ENCODE measurements at regions not wholly inside any gene's neighbourhood (a gene's known extent, or its start where the extent isn't known, plus 50 kb on each side); places are given as distances from the start of the nearest gene placed in this dataset.

GRCh38 chr3:74564560-74564959 is 49.9 kb downstream of the CNTN3 start:
- no peak for DNase-seq (ENCODE audit: low read depth)

GRCh38 chr3:74562558-74563269 is 51.7 kb downstream of the CNTN3 start:
- DNase-seq (ENCODE audit: low read depth): no peak

- peak; percentile 21 for DNase-seq (ENCODE audit: low read depth)
These were observed 52.6 kb downstream of the CNTN3 start for GRCh38 chr3:74561881-74562280.

GRCh38 chr3:74559261-74559660 is 55.2 kb downstream of the CNTN3 start:
- DNase-seq (ENCODE audit: low read depth): no peak

GRCh38 chr3:74550686-74551085 is 63.8 kb downstream of the CNTN3 start:
- no peak for DNase-seq (ENCODE audit: low read depth)

GRCh38 chr3:74546426-74546825 is 68.0 kb downstream of the CNTN3 start:
- DNase-seq (ENCODE audit: low read depth): peak; percentile 15

GRCh38 chr3:74542441-74542840 is 72.0 kb downstream of the CNTN3 start:
- no peak for DNase-seq (ENCODE audit: low read depth)

- DNase-seq (ENCODE audit: low read depth): no peak
These were observed 74.6 kb downstream of the CNTN3 start for GRCh38 chr3:74539876-74540275.

GRCh38 chr3:74538669-74539068 is 75.8 kb downstream of the CNTN3 start:
- DNase-seq (ENCODE audit: low read depth): no peak

- no peak for DNase-seq (ENCODE audit: low read depth)
These were observed 76.6 kb downstream of the CNTN3 start for GRCh38 chr3:74537857-74538256.

- DNase-seq (ENCODE audit: low read depth): peak; percentile 44
These were observed 77.3 kb downstream of the CNTN3 start for GRCh38 chr3:74537164-74537563.

GRCh38 chr3:74535281-74535680 is 79.2 kb downstream of the CNTN3 start:
- no peak for DNase-seq (ENCODE audit: low read depth)

- DNase-seq (ENCODE audit: low read depth): no peak
These were observed 79.8 kb downstream of the CNTN3 start for GRCh38 chr3:74534611-74535010.

- peak; percentile 33 for DNase-seq (ENCODE audit: low read depth)
These were observed 82.0 kb downstream of the CNTN3 start for GRCh38 chr3:74532446-74532845.

GRCh38 chr3:74531491-74531890 is 83.0 kb downstream of the CNTN3 start:
- DNase-seq (ENCODE audit: low read depth): no peak

- DNase-seq (ENCODE audit: low read depth): no peak
These were observed 85.3 kb downstream of the CNTN3 start for GRCh38 chr3:74529145-74529544.

- no peak for DNase-seq (ENCODE audit: low read depth)
These were observed 86.9 kb downstream of the CNTN3 start for GRCh38 chr3:74527566-74527965.

GRCh38 chr3:74523811-74524210 is 90.6 kb downstream of the CNTN3 start:
- no peak for DNase-seq (ENCODE audit: low read depth)

GRCh38 chr3:74520895-74521294 is 93.6 kb downstream of the CNTN3 start:
- DNase-seq (ENCODE audit: low read depth): no peak

GRCh38 chr3:74518610-74519009 is 95.8 kb downstream of the CNTN3 start:
- no peak for DNase-seq (ENCODE audit: low read depth)

GRCh38 chr3:74516019-74516418 is 98.4 kb downstream of the CNTN3 start:
- no peak for DNase-seq (ENCODE audit: low read depth)

- no peak for DNase-seq (ENCODE audit: low read depth)
These were observed 99.0 kb downstream of the CNTN3 start for GRCh38 chr3:74515451-74515850.

GRCh38 chr3:74511078-74511477 is 103.4 kb downstream of the CNTN3 start:
- no peak for DNase-seq (ENCODE audit: low read depth)

GRCh38 chr3:74510261-74510818 is 104.1 kb downstream of the CNTN3 start:
- DNase-seq (ENCODE audit: low read depth): no peak
